ENCODE measurements at regions not wholly inside any gene's neighbourhood (a gene's known extent, or its start where the extent isn't known, plus 50 kb on each side); places are given as distances from the start of the nearest gene placed in this dataset.

GRCh38 chr13:107375701-107376340 lies 807.9 kb upstream of the ARGLU1 start:
- TF ChIP-seq CTCF (conservative IDR thresholded peaks at IDR 0.05; ENCODE audit: low read depth, low read length), result no peak
- TF ChIP-seq EZH2 (IDR thresholded peaks at IDR 0.05; ENCODE audit: low read length, unreplicated experiment), result no peak
- no peak for TF ChIP-seq EZH2phosphoT487 (IDR thresholded peaks at IDR 0.05; ENCODE audit: borderline replicate concordance, low read length)

All from PC-3 (cell line).